Thyroid gland (tissue), 4 donors: ENCODE measurements at regions not wholly inside any gene's neighbourhood (a gene's known extent, or its start where the extent isn't known, plus 50 kb on each side); places are given as distances from the start of the nearest gene placed in this dataset.

Experiments
- DNase-seq, 2 donors: peaks; one replicate each; pipeline ENCODE4 v3.0.0-alpha.2; 2019
- H3K27ac ChIP-seq, 3 donors: fragments of 200-600 bp; sonication (generic); 1 replicate in 2 of 3; 2 replicates in 1 of 3; pipeline ENCODE4 v1.5.1; 2016 to 2019; ENCODE audit warnings: mild to moderate bottlenecking in 1 of 3, moderate library complexity in 1 of 3
- H3K27me3 ChIP-seq: fragments of 200-600 bp; sonication (generic); one replicate; pipeline ENCODE4 v1.5.1; 2019
- H3K36me3 ChIP-seq, 2 donors: fragments of 200-600 bp; sonication (generic); one replicate each; pipeline ENCODE4 v1.5.1; 2016 to 2019
- H3K4me1 ChIP-seq, 2 donors: fragments of 200-600 bp; sonication (generic); one replicate each; pipeline ENCODE4 v1.5.1; 2017 to 2019
- H3K4me3 ChIP-seq, 3 donors: fragments of 200-600 bp; sonication (generic); replicated peaks in 1 of 3; 1 replicate in 2 of 3; 2 replicates in 1 of 3; pipeline ENCODE4 v1.5.1; 2016; ENCODE audit warnings: mild to moderate bottlenecking in 1 of 3
- H3K9me3 ChIP-seq: fragments of 200-600 bp; sonication (generic); one replicate; pipeline ENCODE4 v1.5.1; 2017
- POLR2A ChIP-seq, 2 donors: fragments of 450-650 bp; IDR thresholded peaks; one replicate each; pipeline ENCODE4 v1.6.1; 2017; ENCODE audit warnings: antibody characterized with exemption in 2 of 2, mild to moderate bottlenecking in 2 of 2, moderate library complexity in 1 of 2
- WGBS, 2 donors: methylation state at CpG; one replicate each; pipeline ENCODE4 v1.1.5; 2017; 5-methylcytosine and 5-hydroxymethylcytosine counted together
- intact Hi-C: fragments of 100-400 bp; cut with DNase I; formaldehyde crosslinking; loops from one replicate; pipeline ENCODE4 v1.15.1; 2023
- TF ChIP-seq, protein P1 (sequence below), 6 experiments: fragments of 200-600 bp in 3 of 6; fragments of 450-650 bp in 3 of 6; sonication (generic) in 3 of 6; IDR thresholded peaks; one replicate each; pipeline ENCODE4 v1.5.1; 2016 to 2019; ENCODE audit warnings: antibody characterized with exemption in 6 of 6, mild to moderate bottlenecking in 2 of 6, inconsistent platforms in 1 of 6, moderate library complexity in 1 of 6

DNA sequence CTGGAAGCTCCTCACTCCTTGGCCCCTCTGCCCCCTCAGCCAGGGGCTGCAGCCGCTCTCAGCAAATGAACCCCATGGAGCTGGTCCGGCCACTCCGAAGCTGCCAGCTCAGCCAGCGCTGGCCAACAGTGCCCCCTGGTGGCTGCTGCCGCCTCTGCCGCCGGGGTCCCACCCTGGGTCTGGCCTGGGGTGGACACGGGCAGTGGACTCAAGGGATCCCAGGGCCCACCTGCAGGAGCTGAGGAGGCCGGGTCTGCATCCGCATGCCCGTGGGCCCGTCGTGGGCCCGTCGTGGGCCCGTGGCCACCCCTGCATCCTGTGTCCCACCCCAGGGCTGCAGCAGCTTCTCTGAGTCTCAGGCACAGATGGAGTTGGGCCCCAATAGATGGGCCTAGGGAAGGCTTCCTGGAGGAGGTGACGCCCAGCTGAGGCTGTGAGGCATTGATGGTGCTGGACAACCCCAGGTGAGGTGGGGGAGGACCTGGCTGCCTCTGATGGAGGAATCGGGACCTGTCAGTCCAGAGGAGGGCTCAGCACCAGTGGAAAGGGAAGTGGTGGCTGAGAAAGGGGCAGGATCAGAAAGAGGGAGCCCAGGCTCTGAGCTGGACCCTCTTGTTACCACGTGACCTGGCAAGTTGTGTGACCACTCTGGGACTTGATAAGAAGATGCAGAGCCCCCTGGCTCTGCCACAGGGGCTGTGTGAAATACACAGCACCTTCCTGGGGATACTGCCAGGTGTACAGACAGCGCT, 522.3 kb downstream of the BRD1 start:
- peak; percentile 33 to 37 for DNase-seq
- H3K4me1 ChIP-seq: peaks cover 0 to 2% of the 10 kb centered on the region in 2 donors
- intact Hi-C loops: no loop called here
- H3K27me3 ChIP-seq: no peaks in the 10 kb centered on the region
- WGBS, 2 donors: 56 to 60% methylated on average over 4 of the region's 20 CpGs
- TF ChIP-seq POLR2A (IDR thresholded peaks at IDR 0.05): no peak
- TF ChIP-seq, protein P1, sequence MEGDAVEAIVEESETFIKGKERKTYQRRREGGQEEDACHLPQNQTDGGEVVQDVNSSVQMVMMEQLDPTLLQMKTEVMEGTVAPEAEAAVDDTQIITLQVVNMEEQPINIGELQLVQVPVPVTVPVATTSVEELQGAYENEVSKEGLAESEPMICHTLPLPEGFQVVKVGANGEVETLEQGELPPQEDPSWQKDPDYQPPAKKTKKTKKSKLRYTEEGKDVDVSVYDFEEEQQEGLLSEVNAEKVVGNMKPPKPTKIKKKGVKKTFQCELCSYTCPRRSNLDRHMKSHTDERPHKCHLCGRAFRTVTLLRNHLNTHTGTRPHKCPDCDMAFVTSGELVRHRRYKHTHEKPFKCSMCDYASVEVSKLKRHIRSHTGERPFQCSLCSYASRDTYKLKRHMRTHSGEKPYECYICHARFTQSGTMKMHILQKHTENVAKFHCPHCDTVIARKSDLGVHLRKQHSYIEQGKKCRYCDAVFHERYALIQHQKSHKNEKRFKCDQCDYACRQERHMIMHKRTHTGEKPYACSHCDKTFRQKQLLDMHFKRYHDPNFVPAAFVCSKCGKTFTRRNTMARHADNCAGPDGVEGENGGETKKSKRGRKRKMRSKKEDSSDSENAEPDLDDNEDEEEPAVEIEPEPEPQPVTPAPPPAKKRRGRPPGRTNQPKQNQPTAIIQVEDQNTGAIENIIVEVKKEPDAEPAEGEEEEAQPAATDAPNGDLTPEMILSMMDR (IDR thresholded peaks at IDR 0.05): peak; percentile 32 to 78 (median 55)
- no peak overlapping the region for H3K4me3 ChIP-seq
- no peaks in the 10 kb centered on the region for H3K36me3 ChIP-seq
- no peaks in the 10 kb centered on the region for H3K9me3 ChIP-seq
- H3K27ac ChIP-seq: no peak overlapping the region

DNA sequence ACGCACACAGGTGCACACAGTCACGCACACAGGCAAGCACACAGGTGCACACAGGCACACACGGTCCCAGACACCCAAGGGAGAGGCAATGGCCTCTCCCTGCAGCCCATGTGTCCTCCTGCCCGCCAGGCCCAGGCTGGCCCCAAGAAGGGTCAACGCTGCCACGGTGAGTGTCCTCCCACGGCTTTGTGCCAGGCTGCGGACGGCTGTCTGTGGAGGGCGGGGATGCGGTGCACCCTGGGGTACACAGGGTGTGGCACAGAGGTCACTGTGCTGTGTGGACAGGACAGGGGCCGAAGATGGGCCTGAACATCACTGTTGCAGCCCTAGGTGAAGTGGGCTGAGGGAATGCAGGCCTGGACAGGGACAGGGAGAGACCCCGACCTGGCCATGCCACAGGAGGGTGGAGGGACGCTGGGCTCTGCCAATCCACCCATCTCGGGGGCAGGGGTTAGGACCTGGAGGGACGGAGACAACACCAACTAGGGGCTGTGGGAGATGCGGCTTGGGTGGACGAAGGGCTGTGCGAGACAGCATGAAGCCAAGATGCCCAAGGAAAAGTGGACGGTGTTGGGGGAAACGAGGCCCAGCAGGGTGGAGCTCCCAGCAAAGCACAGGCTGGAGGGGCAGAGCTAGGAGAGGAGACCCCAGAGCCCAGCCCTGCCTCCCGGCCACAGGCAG, 523.8 kb downstream of the BRD1 start:
- WGBS, 2 donors: 83 to 86% methylated on average over 16 to 21 of the region's 22 CpGs

DNA sequence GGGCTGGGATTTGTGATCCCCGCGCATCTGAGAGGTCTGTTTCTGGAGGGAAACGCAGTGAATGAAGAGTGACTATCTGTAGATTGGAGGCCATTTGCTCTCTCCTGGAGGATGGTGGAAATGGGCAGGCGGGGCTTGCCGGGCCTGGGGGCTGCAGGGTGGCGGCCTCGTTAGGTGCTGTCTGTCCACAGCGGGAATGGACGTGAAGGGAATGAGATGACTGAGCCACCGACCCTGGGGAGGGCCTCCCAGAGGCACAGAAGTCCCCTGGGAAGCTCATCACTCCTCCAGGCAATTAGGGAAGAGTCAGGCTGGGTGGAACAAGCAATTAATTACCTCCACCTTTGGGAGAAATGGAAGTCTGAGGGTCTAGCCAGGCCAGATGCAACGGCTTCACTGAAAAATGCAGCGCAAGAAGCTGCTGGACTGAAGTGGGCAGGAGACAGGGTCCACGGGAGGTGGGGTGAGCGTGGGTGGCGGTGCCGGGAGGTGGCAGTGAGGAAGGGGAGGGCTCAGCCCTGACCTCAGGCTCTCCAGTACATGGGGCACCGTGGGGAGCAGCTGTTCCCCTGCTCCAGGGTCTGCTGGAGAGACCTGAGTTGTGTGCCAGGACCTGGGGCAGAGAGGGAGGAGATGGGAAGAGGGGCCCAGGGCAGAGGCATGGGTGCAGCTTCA, 524.5 kb downstream of the BRD1 start:
- peaks cover 0 to 2% of the 10 kb centered on the region in 2 donors for H3K4me1 ChIP-seq
- H3K36me3 ChIP-seq: no peaks in the 10 kb centered on the region
- no peak for DNase-seq
- intact Hi-C loops: no loop called here
- WGBS, 2 donors: 78 to 80% methylated on average over 17 of the region's 17 CpGs
- H3K27me3 ChIP-seq: no peaks in the 10 kb centered on the region
- H3K9me3 ChIP-seq: no peaks in the 10 kb centered on the region
- H3K4me3 ChIP-seq: no peak overlapping the region
- TF ChIP-seq POLR2A (IDR thresholded peaks at IDR 0.05): no peak
- TF ChIP-seq, protein P1 (IDR thresholded peaks at IDR 0.05): no peak
- H3K27ac ChIP-seq: no peak overlapping the region

More for the DNA sequence above, 523.8 kb downstream of the BRD1 start:
- intact Hi-C loops: no loop called here
- Histone ChIP-seq H3K27me3 (no peaks in the 10 kb centered on the region), H3K36me3 (no peaks in the 10 kb centered on the region), H3K4me3 (no peak overlapping the region), H3K27ac (no peak overlapping the region), H3K9me3 (no peaks in the 10 kb centered on the region), H3K4me1 (peaks cover 0 to 2% of the 10 kb centered on the region in 2 donors)
- DNase-seq: no peak
- TF ChIP-seq, protein P1 (IDR thresholded peaks at IDR 0.05): no peak
- no peak for TF ChIP-seq POLR2A (IDR thresholded peaks at IDR 0.05)

DNA sequence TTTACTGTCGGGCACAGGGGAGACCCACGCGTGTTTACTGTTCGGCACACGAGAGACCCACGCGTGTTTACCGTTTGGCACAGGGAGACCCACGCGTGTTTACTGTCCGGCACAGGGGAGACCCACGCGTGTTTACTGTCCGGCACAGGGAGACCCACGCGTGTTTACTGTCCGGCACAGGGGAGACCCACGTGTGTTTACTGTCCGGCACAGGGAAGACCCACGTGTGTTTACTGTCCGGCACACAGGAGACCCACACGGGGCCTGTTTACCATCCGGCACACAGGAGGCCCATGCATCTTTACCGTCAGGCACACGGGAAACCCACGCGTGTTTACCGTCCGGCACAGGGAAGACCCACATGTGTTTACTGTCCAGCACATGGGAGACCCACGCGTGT, 525.1 kb downstream of the BRD1 start:
- Histone ChIP-seq H3K36me3 (no peaks in the 10 kb centered on the region), H3K27ac (no peak overlapping the region), H3K9me3 (no peaks in the 10 kb centered on the region), H3K4me1 (peaks cover 0 to 2% of the 10 kb centered on the region in 2 donors), H3K27me3 (no peaks in the 10 kb centered on the region), H3K4me3 (no peak overlapping the region)
- 88 to 90% methylated on average over 20 to 29 of the region's 31 CpGs for WGBS, 2 donors
- TF ChIP-seq, protein P1 (IDR thresholded peaks at IDR 0.05): no peak
- no peak for TF ChIP-seq POLR2A (IDR thresholded peaks at IDR 0.05)
- DNase-seq: no peak
- intact Hi-C loops: no loop called here

DNA sequence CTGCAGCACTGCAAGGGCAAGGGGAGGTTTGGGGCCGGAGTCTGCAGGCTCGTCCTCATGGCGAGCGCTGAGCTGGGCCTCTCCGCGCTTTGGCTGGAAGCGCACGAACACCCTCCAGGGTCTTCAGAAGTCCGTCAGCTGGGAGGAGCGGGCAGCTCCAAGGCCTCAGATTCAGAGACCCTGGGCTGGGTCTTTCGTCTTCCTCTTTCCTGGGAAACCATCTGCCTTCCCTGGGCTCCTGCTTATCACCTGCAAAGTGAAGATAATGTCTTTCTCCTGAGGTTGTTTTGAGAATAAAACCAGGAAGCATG, 525.6 kb downstream of the BRD1 start:
- Histone ChIP-seq H3K9me3 (no peaks in the 10 kb centered on the region), H3K27me3 (no peaks in the 10 kb centered on the region), H3K4me3 (no peak overlapping the region), H3K4me1 (peaks cover 0 to 2% of the 10 kb centered on the region in 2 donors), H3K27ac (no peak overlapping the region), H3K36me3 (no peaks in the 10 kb centered on the region)
- 92 to 95% methylated on average over 3 to 11 of the region's 11 CpGs for WGBS, 2 donors
- no peak for DNase-seq
- intact Hi-C loops: no loop called here
- TF ChIP-seq, protein P1 (IDR thresholded peaks at IDR 0.05): no peak
- no peak for TF ChIP-seq POLR2A (IDR thresholded peaks at IDR 0.05)
